ENCODE measurements at regions not wholly inside any gene's neighbourhood (a gene's known extent, or its start where the extent isn't known, plus 50 kb on each side); places are given as distances from the start of the nearest gene placed in this dataset.

DNA sequence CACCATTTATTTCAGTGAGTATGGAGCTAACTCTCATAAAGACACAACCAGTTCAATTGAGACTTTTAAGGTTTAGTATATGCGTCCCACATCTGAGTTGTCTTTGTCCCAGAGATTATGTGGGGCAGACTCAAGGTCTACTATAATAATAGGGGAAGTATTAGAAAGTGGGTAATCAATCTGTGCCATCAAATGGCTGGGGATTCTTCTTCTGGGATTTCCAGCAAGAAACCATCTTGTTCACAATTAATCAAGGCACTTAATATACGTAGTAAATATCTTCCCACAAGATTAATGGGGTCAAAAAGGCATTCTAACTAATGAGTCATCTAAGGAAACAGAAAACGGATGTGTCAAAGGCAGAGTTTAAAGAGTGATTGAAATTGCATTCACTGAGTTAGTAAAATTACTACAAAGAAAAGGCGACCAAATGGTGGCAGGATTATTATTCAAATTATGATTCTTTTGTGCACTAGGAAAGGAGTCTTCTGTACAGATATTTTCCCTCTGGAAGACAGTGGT is 179.8 kb upstream of the REG3G start:
- TF ChIP-seq, protein P1, sequence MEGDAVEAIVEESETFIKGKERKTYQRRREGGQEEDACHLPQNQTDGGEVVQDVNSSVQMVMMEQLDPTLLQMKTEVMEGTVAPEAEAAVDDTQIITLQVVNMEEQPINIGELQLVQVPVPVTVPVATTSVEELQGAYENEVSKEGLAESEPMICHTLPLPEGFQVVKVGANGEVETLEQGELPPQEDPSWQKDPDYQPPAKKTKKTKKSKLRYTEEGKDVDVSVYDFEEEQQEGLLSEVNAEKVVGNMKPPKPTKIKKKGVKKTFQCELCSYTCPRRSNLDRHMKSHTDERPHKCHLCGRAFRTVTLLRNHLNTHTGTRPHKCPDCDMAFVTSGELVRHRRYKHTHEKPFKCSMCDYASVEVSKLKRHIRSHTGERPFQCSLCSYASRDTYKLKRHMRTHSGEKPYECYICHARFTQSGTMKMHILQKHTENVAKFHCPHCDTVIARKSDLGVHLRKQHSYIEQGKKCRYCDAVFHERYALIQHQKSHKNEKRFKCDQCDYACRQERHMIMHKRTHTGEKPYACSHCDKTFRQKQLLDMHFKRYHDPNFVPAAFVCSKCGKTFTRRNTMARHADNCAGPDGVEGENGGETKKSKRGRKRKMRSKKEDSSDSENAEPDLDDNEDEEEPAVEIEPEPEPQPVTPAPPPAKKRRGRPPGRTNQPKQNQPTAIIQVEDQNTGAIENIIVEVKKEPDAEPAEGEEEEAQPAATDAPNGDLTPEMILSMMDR (IDR thresholded peaks at IDR 0.05), result no peak
- TF ChIP-seq POLR2A (IDR thresholded peaks at IDR 0.05) (no peak), POLR2AphosphoS5 (IDR thresholded peaks at IDR 0.05) (no peak)

Data from sigmoid colon (tissue), 4 donors.